ENCODE measurements at regions not wholly inside any gene's neighbourhood (a gene's known extent, or its start where the extent isn't known, plus 50 kb on each side); places are given as distances from the start of the nearest gene placed in this dataset.

- DNase-seq (ENCODE audit: low read depth in 2 of 2) = no peak
Measured at GRCh38 chr6:40798069-40798770, 211.1 kb upstream of the LRFN2 start.

- DNase-seq (ENCODE audit: low read depth in 2 of 2) = no peak
Measured at GRCh38 chr6:40796260-40797221, 209.4 kb upstream of the LRFN2 start.

DNA sequence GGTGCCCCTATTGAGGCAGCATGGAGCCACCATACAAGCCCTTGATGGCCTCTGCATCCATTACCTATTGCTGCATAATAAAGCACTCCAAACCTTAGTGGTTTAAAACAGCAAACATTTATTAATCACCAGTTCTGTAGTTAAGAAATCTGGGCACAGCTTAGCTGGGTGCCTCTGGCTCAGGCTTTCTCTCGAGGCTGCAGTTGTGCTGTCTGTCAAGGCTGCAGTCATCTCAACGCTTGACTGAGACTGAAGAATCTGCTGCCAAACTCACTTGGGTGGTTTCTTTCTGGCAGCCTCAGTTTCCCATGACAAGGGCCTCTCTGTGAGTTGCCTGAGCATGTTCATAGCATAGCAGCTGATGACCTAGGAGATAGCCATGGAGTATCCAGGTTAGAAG is 207.4 kb upstream of the LRFN2 start:
- no peak for DNase-seq (ENCODE audit: low read depth in 2 of 2)

DNA sequence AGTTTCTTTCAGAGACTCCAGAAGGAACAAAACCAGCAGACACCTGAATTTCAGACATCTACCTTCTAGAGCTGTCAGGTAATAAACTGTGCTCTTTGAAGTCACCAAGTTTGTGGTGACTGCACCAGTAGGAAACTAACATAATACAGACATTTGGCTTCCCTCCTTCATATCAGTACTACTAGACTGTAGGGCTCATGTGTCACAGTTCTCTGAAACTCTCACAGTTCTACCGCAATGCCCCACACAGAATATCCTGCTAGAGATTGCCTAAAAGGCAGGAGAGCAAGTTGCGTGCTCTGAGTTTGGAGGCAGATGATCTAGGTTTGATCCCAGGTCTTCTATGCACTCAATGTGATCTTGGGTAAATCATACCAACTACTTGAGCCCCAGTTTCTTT is 205.0 kb upstream of the LRFN2 start:
- no peak for DNase-seq (ENCODE audit: low read depth in 2 of 2)

DNA sequence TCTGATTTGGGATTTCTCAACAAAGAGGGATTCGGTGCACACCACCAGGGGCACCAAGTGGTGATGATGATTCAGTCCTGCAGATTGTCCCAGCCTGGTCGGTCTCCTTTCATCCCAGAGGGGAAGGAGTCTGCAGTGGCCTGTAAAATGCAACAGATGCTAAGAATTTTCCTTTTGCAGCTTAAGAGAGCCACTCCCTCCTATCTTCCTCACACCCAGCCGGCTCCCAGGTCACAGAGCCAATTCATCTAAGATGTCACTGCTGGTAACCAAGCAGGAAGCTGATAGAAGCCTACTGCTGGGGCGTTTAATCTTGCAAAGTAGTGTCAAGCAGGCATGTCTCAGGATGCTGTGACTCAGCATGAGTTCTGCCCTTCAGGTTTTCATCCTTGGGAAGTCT is 203.8 kb upstream of the LRFN2 start:
- no peak for DNase-seq (ENCODE audit: low read depth in 2 of 2)

DNA sequence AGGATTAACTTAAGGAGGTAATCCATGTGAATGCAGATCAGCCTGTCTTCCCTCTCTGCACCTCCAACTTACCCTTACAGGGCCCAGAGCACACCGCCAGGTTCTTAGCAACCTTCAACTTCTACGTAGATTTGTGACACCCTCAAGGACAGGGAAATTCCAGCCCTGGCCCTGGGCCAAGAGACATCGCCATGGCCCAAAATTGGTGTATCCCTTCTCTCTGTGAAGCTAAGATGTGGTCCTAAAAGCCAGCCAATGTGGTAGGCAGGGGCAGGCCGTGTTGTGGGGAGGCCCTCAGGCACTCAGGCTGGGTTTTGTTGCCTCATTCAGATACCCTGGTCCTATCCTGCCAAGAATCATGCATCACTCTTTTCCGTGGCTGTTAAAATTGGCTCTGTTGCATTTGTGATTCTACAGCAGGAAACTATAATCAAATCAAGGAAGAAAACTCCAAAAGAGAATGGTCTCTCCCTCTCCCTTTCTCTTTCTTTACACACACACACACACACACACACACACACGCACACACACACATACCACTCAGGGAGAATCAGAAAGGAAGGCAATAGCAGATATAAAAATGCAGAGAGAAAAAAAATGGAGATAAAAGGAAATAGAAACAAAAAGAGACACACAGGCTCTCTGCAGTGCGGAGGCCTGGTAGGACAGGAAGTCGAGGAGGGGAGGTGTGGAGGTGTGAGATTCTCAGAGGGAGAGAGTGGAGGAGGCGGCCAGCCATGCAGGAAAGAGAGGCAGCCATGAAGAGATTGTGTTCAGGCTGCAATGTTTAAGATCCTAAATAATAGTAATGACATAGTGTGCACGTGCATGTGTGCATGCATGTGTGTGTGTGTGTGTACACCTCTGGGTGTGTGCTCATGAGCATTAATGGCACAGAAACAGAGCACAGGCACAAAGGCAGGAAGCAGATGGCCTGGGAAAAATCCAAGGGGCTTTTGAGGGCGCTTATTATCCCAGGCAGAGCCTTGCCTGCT is 201.8 kb upstream of the LRFN2 start:
- DNase-seq (ENCODE audit: low read depth in 2 of 2) = peak in 1 of 2 donors; percentile 23

DNA sequence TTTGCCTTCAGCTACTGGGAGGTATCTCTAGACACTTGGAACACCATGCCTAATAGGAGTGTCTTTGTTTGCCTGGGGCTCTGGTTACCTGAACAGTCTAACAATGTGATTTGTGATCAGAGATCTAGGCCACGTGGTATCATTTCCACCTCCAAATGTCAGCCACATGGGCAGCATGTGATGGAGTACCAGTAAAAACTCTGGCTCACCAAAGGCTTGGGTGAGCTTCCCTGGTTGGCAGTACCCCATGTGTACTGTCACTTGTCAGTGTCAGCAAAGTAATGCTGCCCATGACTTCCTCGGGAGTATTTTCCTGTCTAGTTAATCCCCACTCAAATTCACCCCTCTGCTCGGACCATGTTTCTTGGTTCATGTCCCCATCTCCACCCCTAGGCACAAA is 195.2 kb upstream of the LRFN2 start:
- no peak for DNase-seq (ENCODE audit: low read depth in 2 of 2)

- no peak for DNase-seq (ENCODE audit: low read depth in 2 of 2)
Measured at GRCh38 chr6:40780637-40781036, 193.5 kb upstream of the LRFN2 start.

DNA sequence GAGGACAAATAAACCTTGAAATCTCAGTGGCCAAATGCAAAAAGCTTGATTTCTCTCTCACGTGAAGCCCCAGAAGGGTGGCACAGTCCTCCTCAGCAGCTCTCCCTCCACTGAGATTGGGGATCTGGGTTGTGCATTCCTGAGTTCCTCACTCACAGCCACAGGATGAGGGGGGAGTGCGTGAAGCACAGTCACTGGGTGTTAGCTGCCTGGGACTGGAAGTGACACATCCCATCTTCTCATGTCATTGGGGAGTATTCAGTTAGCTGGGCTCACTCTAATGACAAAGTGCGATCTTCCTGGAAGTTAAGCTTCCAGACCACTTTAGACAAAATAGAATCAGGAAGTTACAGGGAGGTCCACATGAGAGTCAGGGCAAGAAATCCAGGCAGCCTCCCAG is 192.2 kb upstream of the LRFN2 start:
- no peak for DNase-seq (ENCODE audit: low read depth in 2 of 2)

DNA sequence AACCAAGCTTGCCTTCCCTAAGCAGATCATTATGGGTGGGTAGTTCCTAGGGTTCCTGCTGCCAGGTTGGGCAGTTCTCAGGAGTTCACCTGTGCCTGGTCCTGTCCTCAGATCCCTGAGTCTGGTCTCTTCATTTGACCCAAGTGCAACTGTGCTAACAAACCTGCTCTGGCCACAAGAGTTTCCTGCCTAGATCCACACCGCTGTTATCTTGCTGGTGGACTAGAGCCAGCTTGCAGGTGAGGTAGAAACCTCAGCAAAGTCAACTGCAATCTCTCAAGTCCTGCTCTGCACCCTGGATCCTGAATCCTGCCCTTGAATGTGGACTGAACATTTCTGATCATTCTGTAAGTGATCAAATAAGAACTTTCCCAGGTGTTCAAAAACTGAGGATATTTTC is 191.8 kb upstream of the LRFN2 start:
- DNase-seq (ENCODE audit: low read depth in 2 of 2) = no peak

DNA sequence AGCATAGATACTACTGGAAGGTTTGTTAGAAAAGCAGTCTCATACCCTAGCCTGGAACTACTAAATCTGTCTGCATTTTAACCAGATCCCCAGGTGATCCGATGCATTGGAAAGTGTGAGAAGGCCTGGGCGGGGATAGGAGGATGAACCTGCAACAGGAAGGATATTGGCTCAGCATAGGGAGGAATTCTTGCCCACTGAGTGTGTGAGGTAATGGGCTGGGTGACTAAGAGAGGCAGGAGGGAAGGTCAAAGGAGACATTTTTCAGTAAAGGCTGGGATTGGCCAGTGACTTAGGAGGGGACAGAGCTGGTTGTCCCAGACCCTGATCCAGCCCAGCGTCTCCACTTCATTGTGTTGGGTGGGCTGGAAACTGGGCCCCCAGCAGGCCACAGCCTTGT is 191.0 kb upstream of the LRFN2 start:
- DNase-seq (ENCODE audit: low read depth in 2 of 2) = no peak

DNA sequence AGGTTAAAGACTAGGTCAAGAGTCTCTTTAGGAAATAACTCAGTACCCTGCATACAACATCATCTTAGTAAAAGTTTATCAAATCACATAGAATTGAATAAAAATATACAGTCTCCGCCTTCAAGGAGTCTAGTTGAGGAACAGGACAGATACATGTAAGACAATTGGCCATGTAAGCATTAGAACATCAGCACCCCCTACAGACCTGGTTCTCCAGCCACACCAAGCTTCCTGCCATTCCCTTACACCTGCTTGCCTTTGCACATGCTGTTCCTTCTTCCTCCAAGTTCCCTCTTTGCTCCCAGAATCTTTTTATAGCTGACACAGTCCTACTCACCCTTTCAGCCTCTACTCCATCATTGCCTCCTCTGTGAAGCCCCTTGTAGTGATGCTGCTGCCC is 187.8 kb upstream of the LRFN2 start:
- no peak for DNase-seq (ENCODE audit: low read depth in 2 of 2)

- no peak for DNase-seq (ENCODE audit: low read depth in 2 of 2)
Measured at GRCh38 chr6:40770794-40771193, 183.6 kb upstream of the LRFN2 start.

DNA sequence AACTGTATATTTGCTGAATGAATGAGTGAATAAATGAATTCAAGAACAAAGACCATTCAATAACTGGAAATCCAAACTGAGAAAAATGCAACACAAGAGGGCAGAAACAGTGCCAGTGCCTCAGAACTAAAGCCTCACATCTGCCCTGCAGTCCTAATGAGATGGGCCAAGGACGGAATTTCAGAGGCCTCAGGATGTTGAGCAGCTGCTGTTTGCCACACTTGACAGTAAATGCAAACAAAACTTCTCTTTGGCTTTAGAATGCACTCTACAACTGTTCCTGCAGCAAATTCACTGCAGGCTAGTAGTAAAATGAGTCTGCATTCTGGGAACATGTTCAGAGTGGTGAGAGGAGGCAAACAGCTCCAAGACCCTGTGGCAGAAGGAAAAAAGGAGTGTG is 177.6 kb upstream of the LRFN2 start:
- DNase-seq (ENCODE audit: low read depth in 2 of 2) = no peak

- no peak for DNase-seq (ENCODE audit: low read depth in 2 of 2)
Measured at GRCh38 chr6:40762981-40763380, 175.8 kb upstream of the LRFN2 start.

DNA sequence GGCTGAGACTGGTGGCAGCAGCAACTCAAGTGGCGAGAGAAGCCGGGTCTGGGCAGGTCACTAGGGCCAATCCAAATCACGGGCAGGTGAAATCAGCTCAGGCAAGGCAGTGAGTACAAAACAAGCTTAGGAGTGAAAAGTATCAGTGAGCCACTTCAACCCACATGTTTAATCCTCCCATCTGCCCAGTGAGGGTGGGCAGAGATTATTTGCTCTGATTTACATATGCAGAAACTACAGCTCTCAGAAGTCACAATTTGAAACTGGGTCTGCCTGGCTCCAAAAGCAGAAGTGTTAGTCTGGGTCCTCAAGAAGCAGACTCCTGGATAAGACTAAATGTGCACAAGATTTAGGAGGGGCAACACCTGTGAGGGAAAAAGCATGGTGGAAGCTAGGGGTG is 173.7 kb upstream of the LRFN2 start:
- DNase-seq (ENCODE audit: low read depth in 2 of 2) = no peak

GRCh38 chr6:40759838-40760237 is 172.7 kb upstream of the LRFN2 start:
- no peak for DNase-seq (ENCODE audit: low read depth in 2 of 2)

- DNase-seq (ENCODE audit: low read depth in 2 of 2) = no peak
Measured at GRCh38 chr6:40759264-40759663, 172.1 kb upstream of the LRFN2 start.

GRCh38 chr6:40755749-40756452 is 168.7 kb upstream of the LRFN2 start:
- no peak for DNase-seq (ENCODE audit: low read depth in 2 of 2)

DNA sequence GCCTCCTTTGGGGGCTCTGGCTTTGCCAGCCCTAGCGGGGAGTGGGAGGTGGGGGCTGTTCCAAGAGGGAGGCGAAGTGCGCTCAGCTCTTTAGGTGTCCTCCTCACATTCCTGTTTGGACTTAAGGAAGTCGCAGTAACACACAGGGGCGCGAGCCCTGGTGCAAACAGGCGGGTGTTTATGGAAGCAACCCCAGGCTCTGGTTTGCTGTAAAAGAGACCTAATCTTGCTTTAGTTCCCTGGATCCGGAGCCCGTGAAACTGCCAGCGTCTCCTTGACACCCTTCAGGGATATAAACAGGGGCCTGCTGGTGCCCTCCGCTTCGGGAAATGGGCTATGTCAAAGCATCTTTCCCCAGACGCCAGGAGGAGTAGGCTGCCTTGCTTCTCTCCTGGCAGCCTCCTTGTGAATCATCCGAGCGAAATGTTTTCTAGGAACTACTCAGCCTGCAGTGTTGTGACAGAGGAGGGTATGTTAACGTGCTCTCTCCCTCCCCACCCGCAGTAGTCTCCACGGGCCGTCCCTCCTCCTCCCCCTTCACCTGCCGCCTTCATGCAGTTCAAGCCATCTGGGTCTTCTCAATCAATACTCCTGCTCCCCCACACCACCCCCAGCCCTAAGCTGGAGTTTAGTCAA is 168.0 kb upstream of the LRFN2 start:
- DNase-seq (ENCODE audit: low read depth in 2 of 2) = no peak

Data from activated CD4-positive, alpha-beta T cell treated with anti-CD3 and anti-CD28 coated beads for 24 hours (primary cell).